ENCODE measurements at regions not wholly inside any gene's neighbourhood (a gene's known extent, or its start where the extent isn't known, plus 50 kb on each side); places are given as distances from the start of the nearest gene placed in this dataset.

DNA sequence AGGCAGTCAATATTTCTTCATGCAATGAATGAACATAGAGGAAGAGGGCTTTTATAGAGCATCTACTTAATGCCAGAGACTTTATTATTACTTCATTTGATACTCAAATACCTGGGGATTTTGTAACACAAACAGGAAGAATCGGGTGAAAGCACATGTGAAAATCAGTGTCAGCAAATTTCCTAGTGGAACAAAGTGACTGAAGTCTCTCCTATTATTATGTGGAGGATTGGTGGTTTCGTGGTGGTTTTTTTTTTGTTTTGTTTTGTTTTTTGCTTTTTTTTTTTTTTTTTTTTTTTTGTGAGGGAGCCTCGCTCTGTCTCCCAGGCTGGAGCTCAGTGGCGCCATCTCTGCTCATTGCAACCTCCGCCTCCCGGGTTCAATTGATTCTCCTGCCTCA, 207.0 kb downstream of the RRAGB start:
- TF ChIP-seq POLR2A (IDR thresholded peaks at IDR 0.05; ENCODE audit: low read depth, low read length) (no peak), POLR2AphosphoS5 (IDR thresholded peaks at IDR 0.05; ENCODE audit: low read depth, low read length) (no peak), TAF1 (IDR thresholded peaks at IDR 0.05; ENCODE audit: borderline replicate concordance, low read depth, low read length) (no peak)
